GM12878 (cell line): ENCODE measurements at regions not wholly inside any gene's neighbourhood (a gene's known extent, or its start where the extent isn't known, plus 50 kb on each side); places are given as distances from the start of the nearest gene placed in this dataset.

ENCODE experiments used
- ATAC-seq: fragments of 200-7000 bp; cut with Tn5 transposase; 3 replicates; pipeline ENCODE4 v1.9.1; 2020; ENCODE audit warnings: mild to moderate bottlenecking, moderate library complexity
- BruUV-seq: library from RNA; stranded (reverse); fragments of 400-500 nt; replicated peaks from 2 replicates; lab custom pipeline; 2021; lab: Mats Ljungman, UMichigan
- CTCF ChIA-PET: fragments of 300-600 bp; sonication (Branson Sonifier 250); formaldehyde crosslinking; extraction: SDS; loops from one replicate; lab custom pipeline; 2021; ENCODE audit warnings: inconsistent platforms; lab: Yijun Ruan, JAX
- POLR2A ChIA-PET: fragments of 350-600 bp; formaldehyde crosslinking; extraction: SDS; loops from one replicate; lab custom pipeline; 2021; ENCODE audit warnings: inconsistent platforms; lab: Charles Lee
- RAD21 ChIA-PET: fragments of 300-600 bp; sonication (Branson Sonifier 250); formaldehyde crosslinking; loops from one replicate; lab custom pipeline; 2023; ENCODE audit warnings: antibody characterized with exemption; ENCODE audit not compliant: unreplicated experiment; lab: Charles Lee
- SMC1A ChIA-PET: fragments of 300-600 bp; sonication (Branson Sonifier 250); formaldehyde crosslinking; loops from one replicate; lab custom pipeline; 2023; ENCODE audit not compliant: unreplicated experiment, uncharacterized antibody; lab: Charles Lee
- DNase-seq: peaks from one replicate; pipeline ENCODE4 v3.0.0-alpha.2; 2011; ENCODE audit warnings: low read depth, low spot score
- FAIRE-seq: peaks from 3 replicates; lab custom pipeline; 2011; peaks lifted over from hg19 to GRCh38; lab: Jason Lieb, UNC
- H2AFZ ChIP-seq: 2 replicates; pipeline ENCODE4 v1.6.0; 2011; ENCODE audit warnings: low read depth, low read length, control low read depth; ENCODE audit not compliant: control insufficient read depth
- H3K27ac ChIP-seq: 2 replicates; pipeline ENCODE4 v1.5.1; 2011; ENCODE audit warnings: control low read depth; ENCODE audit not compliant: control insufficient read depth, insufficient read depth
- H3K27me3 ChIP-seq, 2 experiments: replicated peaks in 1 of 2; 2 replicates each; pipeline versions ENCODE4 v1.6.0 to v1.6.1; 2011; ENCODE audit warnings: low read length in 1 of 2; ENCODE audit not compliant: control insufficient read depth in 2 of 2, insufficient read depth in 2 of 2
- H3K36me3 ChIP-seq, 2 experiments: 2 replicates each; pipeline ENCODE4 v1.5.1; 2011; ENCODE audit warnings: low read length in 1 of 2; ENCODE audit not compliant: control insufficient read depth in 2 of 2, insufficient read depth in 2 of 2
- H3K4me1 ChIP-seq: 2 replicates; pipeline ENCODE4 v1.6.1; 2011; ENCODE audit warnings: mild to moderate bottlenecking, low read length, moderate library complexity, mixed read lengths; ENCODE audit not compliant: control insufficient read depth, insufficient read depth
- H3K4me2 ChIP-seq: 2 replicates; pipeline ENCODE4 v1.6.0; 2011; ENCODE audit warnings: control low read depth; ENCODE audit not compliant: control insufficient read depth, insufficient read depth
- H3K4me3 ChIP-seq: fragments of 200-600 bp; sonication (generic); 2 replicates; pipeline ENCODE4 v1.5.1; 2016
- H3K79me2 ChIP-seq: 2 replicates; pipeline ENCODE4 v1.6.0; 2011; ENCODE audit warnings: low read length; ENCODE audit not compliant: control insufficient read depth, insufficient read depth
- H3K9ac ChIP-seq: 2 replicates; pipeline ENCODE4 v1.8.0; 2011; ENCODE audit warnings: low read length, control low read depth, mixed read lengths; ENCODE audit not compliant: control insufficient read depth, insufficient read depth
- H3K9me3 ChIP-seq: replicated peaks from 3 replicates; pipeline ENCODE4 v1.5.1; 2011; ENCODE audit warnings: mild to moderate bottlenecking, low read length; ENCODE audit not compliant: control insufficient read depth, insufficient read depth
- H4K20me1 ChIP-seq: 2 replicates; pipeline ENCODE4 v1.6.0; 2011; ENCODE audit not compliant: control insufficient read depth, insufficient read depth
- CEBPB ChIP-seq, 2 experiments: fragments of 150-350 bp in 1 of 2; IDR thresholded peaks; 2 replicates each; pipeline ENCODE4 v1.6.1; 2012 to 2014; ENCODE audit warnings: low read depth in 2 of 2, low read length in 2 of 2, borderline replicate concordance in 1 of 2, inconsistent platforms in 1 of 2
- IRF4 ChIP-seq: IDR thresholded peaks from 2 replicates; pipeline ENCODE4 v1.6.1; 2011; ENCODE audit warnings: low read depth, low read length
- MTA2 ChIP-seq: fragments of 450-650 bp; IDR thresholded peaks from 2 replicates; pipeline ENCODE4 v1.6.1; 2016; ENCODE audit warnings: low read depth, mild to moderate bottlenecking, moderate library complexity
- MYB ChIP-seq: fragments of 150-350 bp; IDR thresholded peaks from 2 replicates; pipeline ENCODE4 v1.6.1; 2014; ENCODE audit warnings: mild to moderate bottlenecking, low read depth, low read length, borderline replicate concordance
- PAX5 ChIP-seq: IDR thresholded peaks from 2 replicates; pipeline ENCODE4 v1.6.1; 2011; ENCODE audit warnings: low read depth, low read length, borderline replicate concordance
- PML ChIP-seq: IDR thresholded peaks from 2 replicates; pipeline ENCODE4 v1.6.1; 2012; ENCODE audit warnings: low read length, inconsistent platforms
- SMARCA5 ChIP-seq: fragments of 450-650 bp; IDR thresholded peaks from 2 replicates; pipeline ENCODE4 v1.6.1; 2017; ENCODE audit warnings: mild to moderate bottlenecking
- SP1 ChIP-seq: IDR thresholded peaks from one replicate; pipeline ENCODE4 v1.6.1; 2011; ENCODE audit warnings: low read depth, low read length
- TBL1XR1 ChIP-seq: IDR thresholded peaks from 2 replicates; pipeline ENCODE4 v1.6.1; 2012; ENCODE audit warnings: low read depth, low read length, improper control_type of control experiment
- WGBS: methylation state at CpG from one replicate; pipeline ENCODE4 v1.1.6; 2016; ENCODE audit warnings: low lambda C conversion rate; ENCODE audit not compliant: insufficient replicate concordance, insufficient coverage; ENCODE audit errors: missing lambda C conversion rate; 5-methylcytosine and 5-hydroxymethylcytosine counted together
- in situ Hi-C: fragments of 300-500 bp; cut with MboI; formaldehyde crosslinking; loops from 9 replicates; pipeline ENCODE4 v1.14.3; 2018; ENCODE audit warnings: mixed read lengths
- intact Hi-C: fragments of 100-400 bp; cut with micrococcal nuclease; formaldehyde crosslinking; loops from one replicate; pipeline ENCODE4 v1.14.2; 2022; ENCODE audit not compliant: unreplicated experiment
- TF ChIP-seq, protein P1 (sequence below): fragments of 450-650 bp; IDR thresholded peaks from 2 replicates; pipeline ENCODE4 v1.6.1; 2017; ENCODE audit warnings: mild to moderate bottlenecking, moderate library complexity
- TF ChIP-seq, protein P2 (sequence below): IDR thresholded peaks from 2 replicates; pipeline ENCODE4 v1.6.1; 2012; ENCODE audit warnings: low read depth, low read length, improper control_type of control experiment
- TF ChIP-seq, protein P3 (sequence below): fragments of 450-650 bp; IDR thresholded peaks from 2 replicates; pipeline ENCODE4 v1.6.1; 2017; ENCODE audit warnings: borderline replicate concordance
- TF ChIP-seq, protein P4 (sequence below): IDR thresholded peaks from 2 replicates; pipeline ENCODE4 v1.6.1; 2012; ENCODE audit warnings: improper control_type of control experiment, low read depth, low read length; ENCODE audit not compliant: insufficient replicate concordance

DNA sequence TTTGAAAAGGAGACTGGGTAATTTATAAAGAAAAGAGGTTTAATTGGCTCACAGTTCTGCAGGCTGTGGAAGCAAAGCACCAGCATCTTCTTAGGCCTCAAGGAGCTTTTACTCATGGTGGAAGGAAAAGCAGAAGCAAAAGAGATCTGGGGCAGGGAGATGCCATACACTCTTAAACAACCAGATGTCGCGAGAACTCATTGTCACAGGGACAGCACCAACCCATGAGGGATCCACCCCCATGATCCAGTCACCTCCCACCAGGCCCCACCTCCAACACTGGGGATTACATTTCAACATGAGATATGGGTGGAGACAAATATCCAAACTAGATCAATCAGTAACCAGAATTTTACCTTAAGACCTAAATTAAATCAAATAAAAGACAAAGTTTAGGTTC lies 87.2 kb downstream of the C11orf91 start (continued):
- TF ChIP-seq, protein P1, sequence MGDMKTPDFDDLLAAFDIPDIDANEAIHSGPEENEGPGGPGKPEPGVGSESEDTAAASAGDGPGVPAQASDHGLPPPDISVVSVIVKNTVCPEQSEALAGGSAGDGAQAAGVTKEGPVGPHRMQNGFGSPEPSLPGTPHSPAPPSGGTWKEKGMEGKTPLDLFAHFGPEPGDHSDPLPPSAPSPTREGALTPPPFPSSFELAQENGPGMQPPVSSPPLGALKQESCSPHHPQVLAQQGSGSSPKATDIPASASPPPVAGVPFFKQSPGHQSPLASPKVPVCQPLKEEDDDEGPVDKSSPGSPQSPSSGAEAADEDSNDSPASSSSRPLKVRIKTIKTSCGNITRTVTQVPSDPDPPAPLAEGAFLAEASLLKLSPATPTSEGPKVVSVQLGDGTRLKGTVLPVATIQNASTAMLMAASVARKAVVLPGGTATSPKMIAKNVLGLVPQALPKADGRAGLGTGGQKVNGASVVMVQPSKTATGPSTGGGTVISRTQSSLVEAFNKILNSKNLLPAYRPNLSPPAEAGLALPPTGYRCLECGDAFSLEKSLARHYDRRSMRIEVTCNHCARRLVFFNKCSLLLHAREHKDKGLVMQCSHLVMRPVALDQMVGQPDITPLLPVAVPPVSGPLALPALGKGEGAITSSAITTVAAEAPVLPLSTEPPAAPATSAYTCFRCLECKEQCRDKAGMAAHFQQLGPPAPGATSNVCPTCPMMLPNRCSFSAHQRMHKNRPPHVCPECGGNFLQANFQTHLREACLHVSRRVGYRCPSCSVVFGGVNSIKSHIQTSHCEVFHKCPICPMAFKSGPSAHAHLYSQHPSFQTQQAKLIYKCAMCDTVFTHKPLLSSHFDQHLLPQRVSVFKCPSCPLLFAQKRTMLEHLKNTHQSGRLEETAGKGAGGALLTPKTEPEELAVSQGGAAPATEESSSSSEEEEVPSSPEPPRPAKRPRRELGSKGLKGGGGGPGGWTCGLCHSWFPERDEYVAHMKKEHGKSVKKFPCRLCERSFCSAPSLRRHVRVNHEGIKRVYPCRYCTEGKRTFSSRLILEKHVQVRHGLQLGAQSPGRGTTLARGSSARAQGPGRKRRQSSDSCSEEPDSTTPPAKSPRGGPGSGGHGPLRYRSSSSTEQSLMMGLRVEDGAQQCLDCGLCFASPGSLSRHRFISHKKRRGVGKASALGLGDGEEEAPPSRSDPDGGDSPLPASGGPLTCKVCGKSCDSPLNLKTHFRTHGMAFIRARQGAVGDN, result no peak
- TF ChIP-seq MTA2 (no peak), PAX5 (no peak), MYB (no peak)
- TF ChIP-seq, protein P2, sequence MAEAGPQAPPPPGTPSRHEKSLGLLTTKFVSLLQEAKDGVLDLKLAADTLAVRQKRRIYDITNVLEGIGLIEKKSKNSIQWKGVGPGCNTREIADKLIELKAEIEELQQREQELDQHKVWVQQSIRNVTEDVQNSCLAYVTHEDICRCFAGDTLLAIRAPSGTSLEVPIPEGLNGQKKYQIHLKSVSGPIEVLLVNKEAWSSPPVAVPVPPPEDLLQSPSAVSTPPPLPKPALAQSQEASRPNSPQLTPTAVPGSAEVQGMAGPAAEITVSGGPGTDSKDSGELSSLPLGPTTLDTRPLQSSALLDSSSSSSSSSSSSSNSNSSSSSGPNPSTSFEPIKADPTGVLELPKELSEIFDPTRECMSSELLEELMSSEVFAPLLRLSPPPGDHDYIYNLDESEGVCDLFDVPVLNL, result no peak

DNA sequence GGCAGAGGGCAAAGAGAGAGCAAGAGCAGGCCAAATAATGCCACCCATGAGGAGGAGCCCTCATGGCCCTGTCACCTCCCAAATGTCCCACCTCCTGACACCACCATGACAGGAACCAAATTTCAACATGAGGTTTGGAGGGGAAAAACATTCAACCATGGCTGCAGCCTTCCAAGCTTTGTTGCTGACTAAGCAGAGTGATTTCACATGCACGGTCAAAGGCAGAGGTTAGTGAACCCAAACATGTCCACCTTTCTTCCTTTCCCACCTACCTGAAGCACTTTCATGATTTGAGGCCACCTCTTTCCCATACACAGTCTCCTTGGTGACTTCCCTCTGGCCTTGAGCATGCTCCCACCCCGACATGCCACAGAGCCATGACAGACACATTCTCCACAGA lies 89.7 kb downstream of the C11orf91 start:
- Histone ChIP-seq H3K4me3 (no peak overlapping the region), H3K36me3 (no peaks in the 10 kb centered on the region), H3K9ac (no peak overlapping the region), H3K27ac (no peak overlapping the region), H3K4me1 (no peaks in the 10 kb centered on the region), H3K27me3 (no peaks in the 10 kb centered on the region), H3K4me2 (no peak overlapping the region), H3K79me2 (no peaks in the 10 kb centered on the region), H2AFZ (no peak overlapping the region), H3K9me3 (no peaks in the 10 kb centered on the region; the same call in 1 of the 3 replicates), H4K20me1 (no peaks in the 10 kb centered on the region)
- DNase-seq, result no peak
- in situ Hi-C loops, result no loop called here
- BruUV-seq, result no TSS peak
- SMC1A ChIA-PET, result interaction anchor here (1.0 kb wide), 1 partner anchor 9 kb away, joined by 3 read pairs; no protein-coding TSS in a partner anchor
- ATAC-seq, result no peak
- intact Hi-C loops, result no loop called here
- CTCF ChIA-PET, result no interaction called here
- WGBS, result 15% methylated on average over 2 of the region's 2 CpGs
- POLR2A ChIA-PET, result no interaction called here
- RAD21 ChIA-PET, result no interaction called here
- FAIRE-seq, result no peak
- no peak for TF ChIP-seq CEBPB (IDR thresholded peaks at IDR 0.05; ENCODE audit: borderline replicate concordance in 1 of 2, low read depth in 2 of 2, low read length in 2 of 2)
- TF ChIP-seq, protein P3, sequence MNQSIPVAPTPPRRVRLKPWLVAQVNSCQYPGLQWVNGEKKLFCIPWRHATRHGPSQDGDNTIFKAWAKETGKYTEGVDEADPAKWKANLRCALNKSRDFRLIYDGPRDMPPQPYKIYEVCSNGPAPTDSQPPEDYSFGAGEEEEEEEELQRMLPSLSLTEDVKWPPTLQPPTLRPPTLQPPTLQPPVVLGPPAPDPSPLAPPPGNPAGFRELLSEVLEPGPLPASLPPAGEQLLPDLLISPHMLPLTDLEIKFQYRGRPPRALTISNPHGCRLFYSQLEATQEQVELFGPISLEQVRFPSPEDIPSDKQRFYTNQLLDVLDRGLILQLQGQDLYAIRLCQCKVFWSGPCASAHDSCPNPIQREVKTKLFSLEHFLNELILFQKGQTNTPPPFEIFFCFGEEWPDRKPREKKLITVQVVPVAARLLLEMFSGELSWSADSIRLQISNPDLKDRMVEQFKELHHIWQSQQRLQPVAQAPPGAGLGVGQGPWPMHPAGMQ, result no peak
- TF ChIP-seq SP1, result no peak
- no peak for TF ChIP-seq PML
- TF ChIP-seq IRF4, result no peak
- TF ChIP-seq, protein P4, sequence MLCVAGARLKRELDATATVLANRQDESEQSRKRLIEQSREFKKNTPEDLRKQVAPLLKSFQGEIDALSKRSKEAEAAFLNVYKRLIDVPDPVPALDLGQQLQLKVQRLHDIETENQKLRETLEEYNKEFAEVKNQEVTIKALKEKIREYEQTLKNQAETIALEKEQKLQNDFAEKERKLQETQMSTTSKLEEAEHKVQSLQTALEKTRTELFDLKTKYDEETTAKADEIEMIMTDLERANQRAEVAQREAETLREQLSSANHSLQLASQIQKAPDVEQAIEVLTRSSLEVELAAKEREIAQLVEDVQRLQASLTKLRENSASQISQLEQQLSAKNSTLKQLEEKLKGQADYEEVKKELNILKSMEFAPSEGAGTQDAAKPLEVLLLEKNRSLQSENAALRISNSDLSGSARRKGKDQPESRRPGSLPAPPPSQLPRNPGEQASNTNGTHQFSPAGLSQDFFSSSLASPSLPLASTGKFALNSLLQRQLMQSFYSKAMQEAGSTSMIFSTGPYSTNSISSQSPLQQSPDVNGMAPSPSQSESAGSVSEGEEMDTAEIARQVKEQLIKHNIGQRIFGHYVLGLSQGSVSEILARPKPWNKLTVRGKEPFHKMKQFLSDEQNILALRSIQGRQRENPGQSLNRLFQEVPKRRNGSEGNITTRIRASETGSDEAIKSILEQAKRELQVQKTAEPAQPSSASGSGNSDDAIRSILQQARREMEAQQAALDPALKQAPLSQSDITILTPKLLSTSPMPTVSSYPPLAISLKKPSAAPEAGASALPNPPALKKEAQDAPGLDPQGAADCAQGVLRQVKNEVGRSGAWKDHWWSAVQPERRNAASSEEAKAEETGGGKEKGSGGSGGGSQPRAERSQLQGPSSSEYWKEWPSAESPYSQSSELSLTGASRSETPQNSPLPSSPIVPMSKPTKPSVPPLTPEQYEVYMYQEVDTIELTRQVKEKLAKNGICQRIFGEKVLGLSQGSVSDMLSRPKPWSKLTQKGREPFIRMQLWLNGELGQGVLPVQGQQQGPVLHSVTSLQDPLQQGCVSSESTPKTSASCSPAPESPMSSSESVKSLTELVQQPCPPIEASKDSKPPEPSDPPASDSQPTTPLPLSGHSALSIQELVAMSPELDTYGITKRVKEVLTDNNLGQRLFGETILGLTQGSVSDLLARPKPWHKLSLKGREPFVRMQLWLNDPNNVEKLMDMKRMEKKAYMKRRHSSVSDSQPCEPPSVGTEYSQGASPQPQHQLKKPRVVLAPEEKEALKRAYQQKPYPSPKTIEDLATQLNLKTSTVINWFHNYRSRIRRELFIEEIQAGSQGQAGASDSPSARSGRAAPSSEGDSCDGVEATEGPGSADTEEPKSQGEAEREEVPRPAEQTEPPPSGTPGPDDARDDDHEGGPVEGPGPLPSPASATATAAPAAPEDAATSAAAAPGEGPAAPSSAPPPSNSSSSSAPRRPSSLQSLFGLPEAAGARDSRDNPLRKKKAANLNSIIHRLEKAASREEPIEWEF, result no peak
- no peak for TF ChIP-seq SMARCA5
- no peak for TF ChIP-seq TBL1XR1
